ENCODE measurements at regions not wholly inside any gene's neighbourhood (a gene's known extent, or its start where the extent isn't known, plus 50 kb on each side); places are given as distances from the start of the nearest gene placed in this dataset.
"Not testable (repeated sequence)": the region's sequence is repeated elsewhere in the genome, so short reads cannot be mapped to it uniquely, and the experiment has no call there.

GRCh38 chr1:95650631-95651030 lies 416.6 kb downstream of the RWDD3 start:
- Histone ChIP-seq H3K27me3 (no peaks in the 10 kb centered on the region), H3K9me3 (0 out of 2 replicates have a peak, but pooled peaks cover 5% of the 10 kb centered on the region), H3K4me2 (peak overlapping the region; percentile 4; the same call in 1 of the 2 replicates), H4K20me1 (no peaks in the 10 kb centered on the region), H3K36me3 (no peaks in the 10 kb centered on the region), H3K4me1 (peaks cover 7% of the 10 kb centered on the region; the same call in 1 of the 2 replicates), H3K4me3 (no peak overlapping the region), H3K27ac (no peak overlapping the region), H3K9ac (no peak overlapping the region)
- no peak for TF ChIP-seq Cebpa-rat (IDR thresholded peaks at IDR 0.05)

GRCh38 chr1:95652423-95652965 lies 418.5 kb downstream of the RWDD3 start:
- Histone ChIP-seq H3K27ac (no peak overlapping the region), H3K4me2 (no peak overlapping the region), H3K27me3 (no peaks in the 10 kb centered on the region), H3K4me1 (peaks cover 7% of the 10 kb centered on the region; the same call in 1 of the 2 replicates), H3K9me3 (0 out of 2 replicates have a peak, but pooled peaks cover 5% of the 10 kb centered on the region), H3K36me3 (no peaks in the 10 kb centered on the region), H3K9ac (no peak overlapping the region), H3K4me3 (no peak overlapping the region), H4K20me1 (no peaks in the 10 kb centered on the region)
- no peak for TF ChIP-seq Cebpa-rat (IDR thresholded peaks at IDR 0.05)

- Histone ChIP-seq H3K4me3 (no peak overlapping the region), H3K36me3 (no peaks in the 10 kb centered on the region), H4K20me1 (no peaks in the 10 kb centered on the region), H3K27ac (no peak overlapping the region), H3K9ac (no peak overlapping the region), H3K4me1 (peaks cover 7% of the 10 kb centered on the region; the same call in 1 of the 2 replicates), H3K4me2 (no peak overlapping the region), H3K27me3 (no peaks in the 10 kb centered on the region), H3K9me3 (no peaks in the 10 kb centered on the region)
- TF ChIP-seq Cebpa-rat (IDR thresholded peaks at IDR 0.05) = no peak
Measured at GRCh38 chr1:95653618-95654017, 419.6 kb downstream of the RWDD3 start.

GRCh38 chr1:95655321-95656020 lies 421.5 kb downstream of the RWDD3 start:
- Histone ChIP-seq H3K4me3 (no peak overlapping the region), H3K27ac (no peak overlapping the region), H3K4me1 (peaks cover 6% of the 10 kb centered on the region; the same call in 1 of the 2 replicates), H3K9me3 (no peaks in the 10 kb centered on the region), H4K20me1 (no peaks in the 10 kb centered on the region), H3K4me2 (no peak overlapping the region), H3K9ac (no peak overlapping the region), H3K36me3 (no peaks in the 10 kb centered on the region), H3K27me3 (no peaks in the 10 kb centered on the region)
- TF ChIP-seq Cebpa-rat (IDR thresholded peaks at IDR 0.05) = no peak

- Histone ChIP-seq H3K4me2 (no peak overlapping the region), H3K27me3 (no peaks in the 10 kb centered on the region), H3K9ac (no peak overlapping the region), H4K20me1 (no peaks in the 10 kb centered on the region), H3K4me1 (no peaks in the 10 kb centered on the region), H3K27ac (no peak overlapping the region), H3K36me3 (no peaks in the 10 kb centered on the region), H3K4me3 (no peak overlapping the region), H3K9me3 (no peaks in the 10 kb centered on the region; the same call in 1 of the 2 replicates)
- TF ChIP-seq Cebpa-rat (IDR thresholded peaks at IDR 0.05) = no peak
Measured at GRCh38 chr1:95657248-95657647, 423.2 kb downstream of the RWDD3 start.

- H3K4me2 ChIP-seq = no peak overlapping the region
- H3K4me1 ChIP-seq = no peaks in the 10 kb centered on the region
- peak; percentile 85; the same call in 1 of the 2 replicates for TF ChIP-seq Cebpa-rat (IDR thresholded peaks at IDR 0.05)
- no peaks in the 10 kb centered on the region for H4K20me1 ChIP-seq
- no peak overlapping the region for H3K27ac ChIP-seq
- no peaks in the 10 kb centered on the region for H3K27me3 ChIP-seq
- H3K4me3 ChIP-seq = no peak overlapping the region
- H3K9ac ChIP-seq = no peak overlapping the region
- H3K9me3 ChIP-seq = peaks cover 14% of the 10 kb centered on the region
- no peaks in the 10 kb centered on the region for H3K36me3 ChIP-seq
Measured at GRCh38 chr1:95659166-95659565, 425.2 kb downstream of the RWDD3 start.

GRCh38 chr1:95659588-95659987 lies 425.6 kb downstream of the RWDD3 start:
- no peaks in the 10 kb centered on the region for H3K4me1 ChIP-seq
- no peak overlapping the region for H3K9ac ChIP-seq
- TF ChIP-seq Cebpa-rat (IDR thresholded peaks at IDR 0.05) = no peak
- H3K4me3 ChIP-seq = no peak overlapping the region
- H3K27ac ChIP-seq = no peak overlapping the region
- no peaks in the 10 kb centered on the region for H3K27me3 ChIP-seq
- no peak overlapping the region for H3K4me2 ChIP-seq
- H3K36me3 ChIP-seq = no peaks in the 10 kb centered on the region
- peaks cover 14% of the 10 kb centered on the region for H3K9me3 ChIP-seq
- no peaks in the 10 kb centered on the region for H4K20me1 ChIP-seq

- Histone ChIP-seq H3K27me3 (no peaks in the 10 kb centered on the region), H3K27ac (no peak overlapping the region), H4K20me1 (no peaks in the 10 kb centered on the region), H3K4me3 (no peak overlapping the region), H3K4me1 (no peaks in the 10 kb centered on the region), H3K9ac (no peak overlapping the region), H3K4me2 (no peak overlapping the region), H3K36me3 (no peaks in the 10 kb centered on the region), H3K9me3 (peaks cover 14% of the 10 kb centered on the region)
- no peak for TF ChIP-seq Cebpa-rat (IDR thresholded peaks at IDR 0.05)
Measured at GRCh38 chr1:95660736-95661135, 426.7 kb downstream of the RWDD3 start.

DNA sequence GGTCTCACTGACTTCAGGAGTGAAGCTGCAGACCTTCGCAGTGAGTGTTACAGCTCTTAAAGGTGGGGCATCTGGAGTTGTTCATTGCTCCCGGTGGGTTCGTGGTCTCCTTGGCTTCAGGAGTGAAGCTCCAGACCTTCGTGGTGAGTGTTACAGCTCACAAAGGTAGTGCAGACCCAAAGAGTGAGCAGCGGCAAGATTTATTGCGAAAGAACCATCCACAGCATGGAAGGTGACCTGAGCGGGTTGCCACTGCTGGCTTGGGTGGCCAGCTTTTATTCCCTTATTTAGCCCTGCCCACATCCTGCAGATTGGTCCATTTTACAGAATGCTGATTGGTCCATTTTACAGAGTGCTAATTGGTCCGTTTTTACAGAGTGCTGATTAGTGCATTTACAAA lies 429.5 kb downstream of the RWDD3 start:
- H3K36me3 ChIP-seq, H3K4me3 ChIP-seq, H3K27ac ChIP-seq, H3K27me3 ChIP-seq, H3K4me2 ChIP-seq, H3K4me1 ChIP-seq, H4K20me1 ChIP-seq, H3K9ac ChIP-seq: not testable (repeated sequence)
- peaks cover 14% of the 10 kb centered on the region for H3K9me3 ChIP-seq

GRCh38 chr1:95668165-95668564 lies 434.2 kb downstream of the RWDD3 start:
- peaks cover 7% of the 10 kb centered on the region for H3K9me3 ChIP-seq
- no peaks in the 10 kb centered on the region for H3K27me3 ChIP-seq
- no peak overlapping the region for H3K4me3 ChIP-seq
- no peaks in the 10 kb centered on the region for H3K36me3 ChIP-seq
- no peaks in the 10 kb centered on the region for H3K4me1 ChIP-seq
- no peak overlapping the region for H3K27ac ChIP-seq
- H4K20me1 ChIP-seq = no peaks in the 10 kb centered on the region
- H3K9ac ChIP-seq = no peak overlapping the region
- TF ChIP-seq Cebpa-rat (IDR thresholded peaks at IDR 0.05) = no peak
- no peak overlapping the region for H3K4me2 ChIP-seq

GRCh38 chr1:95669638-95670037 lies 435.6 kb downstream of the RWDD3 start:
- H3K36me3 ChIP-seq, H3K4me1 ChIP-seq, H3K27me3 ChIP-seq, H3K9me3 ChIP-seq, H3K9ac ChIP-seq, H3K4me2 ChIP-seq, H4K20me1 ChIP-seq, H3K4me3 ChIP-seq, H3K27ac ChIP-seq: not testable (repeated sequence)
